ENCODE measurements at regions not wholly inside any gene's neighbourhood (a gene's known extent, or its start where the extent isn't known, plus 50 kb on each side); places are given as distances from the start of the nearest gene placed in this dataset.

DNA sequence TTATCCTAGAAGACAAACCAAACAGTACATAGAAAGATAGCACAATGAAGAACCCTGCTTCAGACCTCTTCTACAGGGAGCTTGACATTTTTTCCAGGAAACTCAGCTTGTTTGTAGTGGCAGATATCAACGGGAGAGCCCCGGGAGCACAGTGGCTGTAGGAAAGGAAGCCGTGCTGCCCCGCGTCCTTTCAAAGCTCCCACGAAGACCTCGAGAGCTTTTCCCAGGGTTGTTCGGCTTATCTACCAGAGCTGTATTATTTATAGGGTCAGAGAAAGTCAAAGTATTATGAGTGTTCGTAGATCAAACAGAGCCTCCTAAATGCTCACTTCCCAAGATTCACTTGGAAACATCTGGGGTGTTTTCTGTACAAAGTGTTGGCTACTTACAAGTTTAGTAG lies 167.1 kb upstream of the COPS8 start:
- TF ChIP-seq EP300 (IDR thresholded peaks at IDR 0.05) = no peak
- TF ChIP-seq, protein P1, sequence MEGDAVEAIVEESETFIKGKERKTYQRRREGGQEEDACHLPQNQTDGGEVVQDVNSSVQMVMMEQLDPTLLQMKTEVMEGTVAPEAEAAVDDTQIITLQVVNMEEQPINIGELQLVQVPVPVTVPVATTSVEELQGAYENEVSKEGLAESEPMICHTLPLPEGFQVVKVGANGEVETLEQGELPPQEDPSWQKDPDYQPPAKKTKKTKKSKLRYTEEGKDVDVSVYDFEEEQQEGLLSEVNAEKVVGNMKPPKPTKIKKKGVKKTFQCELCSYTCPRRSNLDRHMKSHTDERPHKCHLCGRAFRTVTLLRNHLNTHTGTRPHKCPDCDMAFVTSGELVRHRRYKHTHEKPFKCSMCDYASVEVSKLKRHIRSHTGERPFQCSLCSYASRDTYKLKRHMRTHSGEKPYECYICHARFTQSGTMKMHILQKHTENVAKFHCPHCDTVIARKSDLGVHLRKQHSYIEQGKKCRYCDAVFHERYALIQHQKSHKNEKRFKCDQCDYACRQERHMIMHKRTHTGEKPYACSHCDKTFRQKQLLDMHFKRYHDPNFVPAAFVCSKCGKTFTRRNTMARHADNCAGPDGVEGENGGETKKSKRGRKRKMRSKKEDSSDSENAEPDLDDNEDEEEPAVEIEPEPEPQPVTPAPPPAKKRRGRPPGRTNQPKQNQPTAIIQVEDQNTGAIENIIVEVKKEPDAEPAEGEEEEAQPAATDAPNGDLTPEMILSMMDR (IDR thresholded peaks at IDR 0.05) = no peak

Data from ovary (tissue), 3 donors.